Testis (tissue), 2 donors: ENCODE measurements at regions not wholly inside any gene's neighbourhood (a gene's known extent, or its start where the extent isn't known, plus 50 kb on each side); places are given as distances from the start of the nearest gene placed in this dataset.

Experiments
- DNase-seq: peaks from one replicate; pipeline ENCODE4 v3.0.0-alpha.2; 2019
- H3K27ac ChIP-seq, 2 donors: fragments of 200-600 bp; sonication (generic); one replicate each; pipeline ENCODE4 v1.5.1; 2019
- H3K27me3 ChIP-seq: fragments of 200-600 bp; sonication (generic); one replicate; pipeline ENCODE4 v1.5.1; 2019
- H3K36me3 ChIP-seq: fragments of 200-600 bp; sonication (generic); one replicate; pipeline ENCODE4 v1.5.1; 2017; ENCODE audit warnings: low read depth; ENCODE audit errors: missing control alignments
- H3K4me1 ChIP-seq: fragments of 200-600 bp; sonication (generic); one replicate; pipeline ENCODE4 v1.5.1; 2019
- H3K4me3 ChIP-seq, 2 donors: fragments of 200-600 bp; sonication (generic); one replicate each; pipeline ENCODE4 v1.5.1; 2017 to 2019
- H3K9me3 ChIP-seq: fragments of 200-600 bp; sonication (generic); one replicate; pipeline ENCODE4 v1.5.1; 2017
- CTCF ChIP-seq, 3 experiments: fragments of 450-650 bp in 2 of 3; fragments of 200-600 bp in 1 of 3; sonication (generic) in 1 of 3; IDR thresholded peaks; one replicate each; pipeline ENCODE4 v1.5.1; 2016 to 2019; ENCODE audit warnings: antibody characterized with exemption in 3 of 3, mild to moderate bottlenecking in 2 of 3, moderate library complexity in 1 of 3
- POLR2A ChIP-seq: fragments of 450-650 bp; IDR thresholded peaks from one replicate; pipeline ENCODE4 v1.6.1; 2017; ENCODE audit warnings: antibody characterized with exemption, mild to moderate bottlenecking, moderate library complexity
- WGBS, 2 donors: methylation state at CpG; one replicate each; pipeline ENCODE4 v1.1.5; 2018; 5-methylcytosine and 5-hydroxymethylcytosine counted together
- intact Hi-C: fragments of 100-400 bp; cut with DNase I; formaldehyde crosslinking; loops from one replicate; pipeline ENCODE4 v1.15.1; 2023; ENCODE audit warnings: low total_unique reads

- Histone ChIP-seq H3K36me3 (no peaks in the 10 kb centered on the region), H3K27ac (no peak overlapping the region), H3K9me3 (no peaks in the 10 kb centered on the region), H3K27me3 (no peaks in the 10 kb centered on the region), H3K4me1 (no peaks in the 10 kb centered on the region), H3K4me3 (no peak overlapping the region)
- TF ChIP-seq POLR2A (no peak), CTCF (IDR thresholded peaks at IDR 0.05) (no peak)
- intact Hi-C loops = no loop called here
- DNase-seq = no peak
- 75 to 83% methylated on average over 2 to 3 of the region's 3 CpGs for WGBS, 2 donors
Measured at GRCh38 chr11:43034341-43034740, 277.5 kb upstream of the API5 start.

- DNase-seq = no peak
- H3K4me3 ChIP-seq = no peak overlapping the region
- intact Hi-C loops = no loop called here
- no peaks in the 10 kb centered on the region for H3K36me3 ChIP-seq
- H3K9me3 ChIP-seq = no peaks in the 10 kb centered on the region
- 65 to 74% methylated on average over 3 of the region's 3 CpGs for WGBS, 2 donors
- TF ChIP-seq POLR2A (no peak), CTCF (IDR thresholded peaks at IDR 0.05) (no peak)
- H3K27ac ChIP-seq = no peak overlapping the region
- H3K4me1 ChIP-seq = no peaks in the 10 kb centered on the region
- H3K27me3 ChIP-seq = no peaks in the 10 kb centered on the region
Measured at GRCh38 chr11:43035086-43035485, 276.7 kb upstream of the API5 start.

- TF ChIP-seq POLR2A (no peak), CTCF (IDR thresholded peaks at IDR 0.05) (no peak)
- no peaks in the 10 kb centered on the region for H3K27me3 ChIP-seq
- WGBS, 2 donors = 46 to 56% methylated on average over 2 of the region's 2 CpGs
- DNase-seq = no peak
- no peaks in the 10 kb centered on the region for H3K36me3 ChIP-seq
- no peak overlapping the region for H3K4me3 ChIP-seq
- no peaks in the 10 kb centered on the region for H3K4me1 ChIP-seq
- H3K9me3 ChIP-seq = no peaks in the 10 kb centered on the region
- no peak overlapping the region for H3K27ac ChIP-seq
- intact Hi-C loops = no loop called here
Measured at GRCh38 chr11:43053638-43054412, 258.0 kb upstream of the API5 start.

- no peak for TF ChIP-seq POLR2A
- TF ChIP-seq CTCF (IDR thresholded peaks at IDR 0.05) = no peak
- H3K36me3 ChIP-seq = no peaks in the 10 kb centered on the region
- H3K9me3 ChIP-seq = no peaks in the 10 kb centered on the region
- H3K4me3 ChIP-seq = no peak overlapping the region
- DNase-seq = no peak
- H3K4me1 ChIP-seq = no peaks in the 10 kb centered on the region
- 68 to 87% methylated on average over 1 of the region's 1 CpG for WGBS, 2 donors
- H3K27me3 ChIP-seq = no peaks in the 10 kb centered on the region
- intact Hi-C loops = no loop called here
- H3K27ac ChIP-seq = no peak overlapping the region
Measured at GRCh38 chr11:43067681-43068080, 244.1 kb upstream of the API5 start.

- H3K27me3 ChIP-seq = no peaks in the 10 kb centered on the region
- H3K36me3 ChIP-seq = no peaks in the 10 kb centered on the region
- TF ChIP-seq CTCF (IDR thresholded peaks at IDR 0.05) (no peak), POLR2A (no peak)
- 76 to 88% methylated on average over 1 of the region's 1 CpG for WGBS, 2 donors
- intact Hi-C loops = no loop called here
- H3K4me3 ChIP-seq = no peak overlapping the region
- H3K4me1 ChIP-seq = no peaks in the 10 kb centered on the region
- H3K27ac ChIP-seq = no peak overlapping the region
- H3K9me3 ChIP-seq = no peaks in the 10 kb centered on the region
- no peak for DNase-seq
Measured at GRCh38 chr11:43071338-43071737, 240.5 kb upstream of the API5 start.
